Hippocampal formation (tissue), 2 donors: ENCODE measurements at regions not wholly inside any gene's neighbourhood (a gene's known extent, or its start where the extent isn't known, plus 50 kb on each side); places are given as distances from the start of the nearest gene placed in this dataset.
"Not testable (repeated sequence)": the region's sequence is repeated elsewhere in the genome, so short reads cannot be mapped to it uniquely, and the experiment has no call there.

Source experiments
- DNase-seq, 2 donors: peaks; one replicate each; lab custom pipeline; 2025; lab: John Stamatoyannopoulos, UW

DNA sequence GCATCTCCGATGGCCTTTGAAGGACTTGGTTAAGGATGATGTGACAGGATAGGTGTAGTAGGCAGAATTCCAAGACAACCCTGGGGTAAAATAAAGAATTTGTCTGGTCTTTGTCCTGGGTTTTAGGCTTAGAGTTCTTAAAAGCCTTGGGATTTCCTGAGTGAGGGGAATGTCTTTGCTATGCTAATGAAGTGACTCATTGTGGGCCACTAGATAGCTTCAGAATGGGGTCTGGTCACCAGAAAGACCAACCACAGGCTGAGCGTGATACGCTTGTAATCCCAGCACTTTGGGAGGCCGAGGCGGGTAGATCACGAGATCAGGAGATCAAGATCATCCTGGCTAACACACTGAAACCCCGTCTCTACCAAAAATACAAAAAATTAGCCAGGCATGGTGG, 182.8 kb upstream of the TOX3 start:
- no peak for DNase-seq

DNA sequence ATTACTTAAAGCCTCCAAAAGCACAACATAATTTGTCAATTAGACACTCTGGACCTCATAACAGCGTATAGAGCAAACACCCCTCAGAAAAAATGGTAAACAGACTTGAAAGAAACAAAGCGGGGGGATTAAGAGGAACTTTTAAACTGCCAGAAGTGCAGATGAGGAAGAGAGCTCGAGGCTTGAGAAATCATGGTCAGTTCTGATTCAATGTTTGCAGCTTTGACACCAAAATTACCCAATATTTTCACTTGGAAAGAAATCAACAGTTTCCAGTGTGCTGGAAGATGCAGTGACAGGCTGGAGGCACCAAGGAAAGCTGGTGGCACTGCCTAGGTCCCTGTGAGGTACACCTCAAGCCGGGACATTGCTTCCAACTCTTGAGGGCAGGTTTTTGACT, 180.9 kb upstream of the TOX3 start:
- no peak for DNase-seq

DNA sequence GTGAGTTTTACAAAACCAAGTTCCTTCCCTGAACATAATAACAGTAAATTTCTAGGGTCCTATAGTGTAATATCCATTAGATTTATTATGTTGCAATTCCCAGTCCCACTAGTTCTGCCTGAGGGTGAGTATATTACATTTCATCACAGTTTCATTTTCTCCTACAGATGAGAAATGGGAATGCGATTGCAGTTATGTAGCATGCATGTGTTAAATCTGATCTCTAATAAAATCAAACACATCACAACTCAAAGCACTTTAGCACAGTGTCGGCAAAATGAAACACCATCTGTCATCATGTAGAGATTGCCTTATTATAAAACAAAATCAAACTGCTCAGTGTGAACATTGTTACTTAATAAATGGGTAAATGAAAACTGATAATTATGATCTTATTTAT, 180.5 kb upstream of the TOX3 start:
- peak in 1 of 2 donors; percentile 19 for DNase-seq

DNA sequence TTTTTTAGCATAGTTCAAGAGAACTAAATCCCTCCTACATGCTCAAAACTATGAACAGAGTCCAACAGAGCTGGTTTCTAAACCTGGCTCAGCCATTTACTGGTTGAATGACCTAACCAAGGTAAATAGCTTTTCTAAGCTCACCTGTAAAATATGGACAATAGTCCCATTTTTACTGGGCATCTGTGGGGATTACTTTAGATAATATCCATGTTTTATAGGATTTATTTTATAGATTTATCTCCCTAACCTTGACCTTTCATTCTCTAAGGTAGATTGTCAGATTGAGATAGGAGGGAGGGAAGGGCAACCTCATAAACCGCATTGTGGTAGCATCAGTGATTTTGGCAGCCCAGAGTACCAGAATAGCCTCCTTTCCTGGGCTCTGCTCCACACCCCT, 178.5 kb upstream of the TOX3 start:
- no peak for DNase-seq

DNA sequence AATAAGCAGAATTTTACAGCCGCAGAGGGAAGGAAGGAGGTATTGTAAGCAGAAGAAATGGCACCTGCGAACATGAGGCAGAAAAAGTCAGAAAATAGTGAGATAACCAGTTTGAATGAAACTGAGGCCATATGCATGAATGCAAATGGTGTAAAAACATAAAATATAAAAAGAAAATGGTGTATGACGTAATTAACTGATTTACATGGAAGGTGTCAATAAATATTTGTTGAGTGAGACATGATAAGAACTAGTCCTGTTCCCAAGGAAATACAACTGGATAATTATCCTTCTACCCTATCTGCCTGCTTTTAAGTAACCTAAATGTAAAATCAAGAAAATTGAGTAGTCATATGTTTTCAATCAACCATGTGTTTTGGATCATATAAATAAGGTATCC, 178.1 kb upstream of the TOX3 start:
- DNase-seq = no peak

DNA sequence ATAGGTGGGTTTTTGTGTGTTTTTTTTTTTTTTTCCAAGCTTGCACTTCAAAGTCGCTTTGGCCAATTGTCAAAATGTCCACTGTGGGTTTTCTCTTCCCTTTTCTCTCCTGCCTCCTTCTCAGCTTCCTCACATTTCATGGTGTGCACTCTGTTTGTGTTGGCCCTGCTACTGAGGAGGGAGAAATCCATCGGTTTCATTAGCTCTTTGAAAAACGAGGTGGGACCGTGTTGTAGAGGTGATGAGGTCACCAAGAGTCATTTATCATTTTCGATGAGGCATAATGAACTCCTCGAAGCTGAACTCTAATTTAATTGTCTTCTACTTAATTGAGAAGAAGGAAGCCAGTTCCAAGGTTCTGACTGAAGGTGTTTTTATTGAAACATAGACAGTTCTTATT, 174.4 kb upstream of the TOX3 start:
- DNase-seq = no peak

DNA sequence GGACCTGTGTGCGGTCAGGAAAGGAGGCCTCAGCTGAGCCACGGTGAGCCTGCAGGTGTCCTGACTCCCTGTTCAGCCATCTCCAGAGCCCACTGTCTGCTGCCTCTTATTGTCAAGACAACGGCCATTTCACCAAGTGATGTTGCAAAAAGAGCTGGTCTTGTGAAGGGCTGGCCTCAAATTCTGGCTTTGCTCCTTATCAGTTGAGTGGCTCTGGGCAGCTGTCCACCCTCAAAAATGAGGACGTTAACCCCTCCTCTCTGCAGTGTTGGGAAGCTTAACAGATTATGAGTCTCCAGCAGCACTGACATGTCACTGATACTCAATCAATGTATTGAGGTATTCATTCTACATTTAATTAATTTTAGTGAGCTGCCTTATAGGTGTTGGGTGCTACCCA, 171.1 kb upstream of the TOX3 start:
- DNase-seq = no peak

DNA sequence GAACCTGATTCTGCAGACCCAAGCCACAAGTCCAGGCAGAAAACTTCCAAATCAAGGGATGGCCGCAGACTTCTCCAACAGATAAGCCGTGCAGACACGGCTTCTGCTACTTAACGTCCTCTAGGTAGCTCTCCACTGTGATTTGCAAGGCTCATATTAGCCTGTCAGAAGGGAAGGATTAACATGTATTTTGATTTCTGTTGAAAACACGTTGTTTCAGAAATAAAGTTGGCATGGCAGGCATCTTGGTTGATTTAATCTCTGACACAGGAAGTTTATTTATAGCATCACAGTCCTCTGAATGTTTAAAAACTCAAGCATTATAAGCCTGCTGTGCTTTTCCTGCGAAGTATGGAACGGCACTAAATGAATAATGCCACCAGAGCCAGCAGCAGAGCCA, 166.8 kb upstream of the TOX3 start:
- DNase-seq = no peak

DNA sequence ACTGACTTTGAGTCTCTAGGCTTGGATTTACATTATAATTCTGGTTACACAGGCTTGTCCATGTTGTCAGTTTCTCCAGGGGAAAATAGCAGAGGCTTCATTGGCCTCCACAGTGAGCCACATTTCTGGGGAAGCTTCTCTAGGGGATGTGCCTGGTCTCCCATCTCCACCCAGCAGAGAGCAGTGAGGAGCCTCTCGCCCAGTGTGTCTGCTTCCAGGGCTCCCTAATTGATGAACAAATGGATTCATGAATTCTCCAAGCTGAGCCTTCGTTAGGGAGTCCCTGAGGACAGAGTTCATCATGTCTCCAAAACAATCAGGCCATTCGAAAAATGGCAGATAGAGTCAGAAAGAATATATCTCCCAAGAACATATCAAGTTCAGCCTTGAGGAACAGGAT, 162.4 kb upstream of the TOX3 start:
- no peak for DNase-seq

DNA sequence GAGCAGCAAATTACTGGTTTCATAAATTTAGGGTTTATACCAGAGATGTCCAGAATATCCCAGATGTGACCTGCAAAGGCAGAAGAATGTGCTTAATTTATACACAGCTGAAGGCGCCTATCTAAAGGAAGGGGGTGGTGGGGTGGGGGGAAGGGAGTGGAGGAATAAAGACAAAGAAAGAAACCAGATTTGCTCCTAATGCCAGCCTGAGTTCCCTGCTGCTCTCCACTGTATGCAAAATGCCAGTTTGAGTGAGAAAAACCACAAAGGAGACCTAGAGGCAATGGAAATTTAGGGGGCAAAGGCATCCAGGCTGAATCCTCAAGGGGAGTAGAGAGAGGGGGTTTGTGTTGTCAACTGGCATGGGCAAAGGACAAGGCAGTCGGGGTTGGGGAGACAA, 161.5 kb upstream of the TOX3 start:
- DNase-seq = no peak

DNA sequence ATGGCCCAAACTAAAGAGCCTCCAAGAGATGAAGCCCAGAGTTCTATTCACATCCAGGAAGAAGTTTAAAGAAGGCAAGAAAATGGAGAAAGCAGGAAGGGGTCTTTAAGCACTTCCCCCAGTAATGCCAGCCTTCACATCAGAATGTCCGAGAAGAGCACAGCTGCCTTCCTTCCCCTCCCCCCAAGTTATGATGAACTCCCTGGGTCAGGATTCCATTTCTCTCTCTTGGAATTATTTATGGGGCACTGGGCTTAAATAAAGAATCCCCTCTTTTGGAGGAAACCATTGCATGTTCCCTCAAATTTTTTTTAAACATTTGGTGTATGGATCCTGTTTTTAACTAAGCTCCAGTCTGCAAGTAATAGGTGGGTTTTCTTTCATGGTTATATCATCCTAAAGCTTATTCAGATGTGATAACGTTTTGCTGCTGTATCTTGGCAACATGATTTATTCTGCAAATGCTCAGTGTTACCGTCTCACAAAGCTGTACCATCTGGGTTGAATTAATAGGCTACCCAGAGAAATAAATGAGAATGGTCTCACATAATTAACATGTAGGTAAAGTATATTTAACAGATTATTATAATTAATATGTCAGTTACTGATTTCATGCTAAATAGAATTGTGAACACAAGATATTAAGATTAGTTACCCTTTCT, 160.9 kb upstream of the TOX3 start:
- DNase-seq = no peak

DNA sequence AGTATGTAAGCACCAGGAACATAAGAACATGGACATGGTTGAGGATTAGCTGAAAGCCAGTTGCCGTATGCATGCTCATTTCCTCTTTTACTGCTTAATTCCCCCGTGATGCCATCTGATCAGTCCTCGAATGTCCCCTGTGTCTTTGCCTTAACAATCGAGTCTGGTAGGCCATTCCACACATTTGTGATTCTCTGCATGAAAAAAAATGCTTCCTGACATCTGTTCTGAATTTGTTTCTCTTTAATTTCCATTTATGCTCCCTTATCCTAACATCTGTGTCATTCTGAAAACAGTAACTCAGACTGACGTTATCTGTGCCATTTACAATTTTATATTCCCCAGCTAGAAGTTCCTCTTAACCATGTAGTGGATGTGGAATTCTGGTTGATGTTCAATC, 158.2 kb upstream of the TOX3 start:
- no peak for DNase-seq

DNA sequence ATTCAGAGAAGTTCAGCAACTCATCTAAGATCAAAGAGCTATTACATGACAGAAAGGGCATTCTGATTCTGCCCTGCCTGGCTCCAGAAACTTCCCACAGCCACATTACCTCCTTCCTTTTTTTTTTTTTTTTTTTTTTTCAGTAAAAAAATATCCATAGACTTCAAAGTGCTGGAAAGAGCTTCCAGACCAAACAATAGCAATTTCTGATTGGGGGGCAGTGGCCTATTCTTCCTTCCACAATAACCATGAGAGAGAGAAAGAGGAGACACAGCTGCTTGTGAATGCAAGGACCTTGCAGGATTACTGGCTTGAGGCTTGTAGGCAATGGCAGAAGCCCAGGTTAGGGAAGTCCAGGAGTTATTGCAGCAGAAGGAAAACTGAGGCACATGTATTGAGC, 151.0 kb upstream of the TOX3 start:
- DNase-seq = no peak

DNA sequence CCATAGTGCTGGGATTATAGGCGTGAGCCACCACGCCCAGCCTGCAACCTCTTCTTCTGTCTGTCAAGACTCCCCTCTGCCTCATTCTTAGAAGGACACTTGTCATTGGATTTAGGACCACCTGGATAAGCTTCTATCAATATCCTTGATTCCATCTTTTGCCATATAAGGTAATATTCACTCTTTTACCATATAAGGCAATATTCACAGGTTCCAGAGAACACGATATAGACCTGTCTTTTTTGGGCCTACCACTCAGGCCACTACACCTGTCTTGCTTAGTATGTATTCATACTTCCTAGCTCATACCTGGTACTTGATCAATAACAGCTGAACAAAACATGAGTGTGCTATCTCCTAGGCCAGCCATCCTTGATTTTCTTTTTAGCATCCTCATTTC, 149.2 kb upstream of the TOX3 start:
- DNase-seq = no peak

DNA sequence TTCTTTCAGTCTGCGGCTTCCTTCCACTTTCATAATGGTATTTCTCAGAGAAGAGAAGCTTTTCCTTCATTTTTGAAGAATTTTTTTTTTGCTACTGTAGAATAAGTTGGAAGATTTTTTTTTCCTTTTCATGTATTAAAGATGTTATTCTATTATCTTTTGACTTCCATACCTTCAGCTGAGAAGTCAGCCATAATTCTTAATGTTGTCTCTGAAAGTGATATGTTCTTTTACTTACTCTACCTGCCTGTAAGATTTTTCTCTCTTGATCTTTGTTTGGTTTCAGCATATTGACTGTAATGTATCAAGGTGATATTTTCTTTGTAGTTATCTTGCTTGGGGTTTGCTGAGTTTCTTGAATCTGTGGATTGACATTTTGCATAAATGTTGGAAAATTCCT, 143.5 kb upstream of the TOX3 start:
- DNase-seq = no peak

DNA sequence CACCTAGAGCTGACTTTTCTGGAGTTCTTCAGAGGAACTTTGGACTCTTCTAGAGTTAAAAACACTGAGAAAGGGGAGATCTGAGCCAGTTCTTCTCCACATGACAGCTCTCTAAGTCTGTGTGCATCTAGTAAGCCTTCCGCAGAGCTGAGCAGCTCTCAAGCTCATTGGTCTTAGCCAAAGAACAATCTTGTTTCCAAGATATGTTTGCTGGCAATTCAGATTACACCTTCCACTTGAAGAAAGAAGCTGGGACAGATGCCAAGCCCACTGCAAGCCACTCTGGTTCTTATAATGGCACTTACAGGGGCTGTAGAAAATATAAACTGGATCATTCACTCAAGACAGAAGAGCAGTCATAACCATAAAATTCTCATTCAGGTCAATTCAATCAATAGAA, 134.1 kb upstream of the TOX3 start:
- DNase-seq = no peak

DNA sequence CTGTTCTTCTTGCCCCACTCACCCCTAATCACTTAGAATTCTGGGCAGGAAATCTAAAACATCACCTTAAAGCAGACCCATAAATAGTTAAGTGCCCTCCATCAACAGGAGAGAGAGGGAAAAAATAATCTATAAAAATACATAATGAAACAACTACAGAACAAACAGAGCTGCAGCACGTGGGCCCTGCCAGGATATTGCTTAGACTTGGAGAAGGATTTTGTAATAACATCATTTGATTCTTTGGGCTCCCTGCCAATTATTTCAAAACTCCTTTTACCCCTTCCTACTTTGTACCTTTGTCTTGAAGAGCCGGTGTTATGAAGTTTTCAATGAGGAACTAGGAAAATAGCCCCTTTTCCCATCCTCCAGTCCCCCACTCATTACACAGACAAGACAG, 130.6 kb upstream of the TOX3 start:
- no peak for DNase-seq

DNA sequence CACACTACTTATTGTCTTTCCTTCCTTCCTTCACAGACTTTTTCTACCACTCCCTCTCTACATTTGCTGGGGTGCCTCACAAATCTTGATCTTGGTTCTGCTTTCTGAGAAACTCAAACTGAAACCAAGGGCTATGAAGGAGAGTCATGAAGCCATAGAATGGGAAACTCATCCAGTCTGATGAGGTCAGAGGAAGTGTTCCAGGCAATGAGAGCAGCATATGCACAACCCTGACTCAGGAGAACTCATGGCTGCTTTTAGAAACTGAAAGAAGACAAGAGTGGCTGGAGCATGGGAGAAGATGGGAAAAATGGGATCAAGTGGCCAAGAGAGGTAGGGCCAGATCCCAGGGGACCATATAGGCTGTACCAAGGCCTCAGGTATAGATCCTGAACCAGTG, 130.0 kb upstream of the TOX3 start:
- DNase-seq = no peak

DNA sequence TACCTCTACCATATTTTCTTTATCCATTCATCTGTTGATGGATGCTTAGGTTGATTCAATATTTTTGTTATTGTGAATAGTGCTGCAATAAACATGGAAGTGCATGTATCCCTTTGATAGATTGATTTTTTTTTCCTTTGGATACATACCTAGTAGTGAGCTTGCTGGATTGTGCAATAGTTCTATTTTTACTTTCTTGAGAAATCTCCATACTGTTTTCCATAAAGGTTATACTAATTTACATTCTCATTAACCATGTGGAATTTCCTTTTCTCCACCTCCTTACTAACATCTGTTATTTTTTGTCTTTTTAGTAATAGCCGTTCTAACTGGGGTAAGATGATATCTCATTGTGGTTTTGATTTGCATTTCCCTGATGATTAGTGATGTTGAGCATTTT, 124.6 kb upstream of the TOX3 start:
- DNase-seq = no peak

DNA sequence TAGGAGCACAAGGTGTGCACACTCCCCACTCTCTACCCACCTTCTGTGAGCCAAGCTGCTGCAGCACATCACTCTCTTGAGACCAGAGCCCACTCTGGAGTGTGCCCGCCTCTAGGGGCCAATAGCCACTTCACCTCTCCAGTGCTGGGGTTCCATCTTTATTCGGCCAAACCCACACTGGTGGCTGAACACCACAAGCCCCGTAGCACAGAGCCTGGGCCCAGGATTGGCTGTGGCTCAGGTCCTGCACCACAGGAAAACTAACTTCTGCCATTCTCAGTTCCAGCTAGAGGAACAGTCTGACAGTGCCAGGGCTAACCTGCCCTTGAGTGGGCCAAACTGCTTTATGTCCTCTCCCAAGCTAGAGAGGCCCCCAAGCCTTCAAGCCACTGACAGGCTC, 111.0 kb upstream of the TOX3 start:
- DNase-seq = no peak

DNA sequence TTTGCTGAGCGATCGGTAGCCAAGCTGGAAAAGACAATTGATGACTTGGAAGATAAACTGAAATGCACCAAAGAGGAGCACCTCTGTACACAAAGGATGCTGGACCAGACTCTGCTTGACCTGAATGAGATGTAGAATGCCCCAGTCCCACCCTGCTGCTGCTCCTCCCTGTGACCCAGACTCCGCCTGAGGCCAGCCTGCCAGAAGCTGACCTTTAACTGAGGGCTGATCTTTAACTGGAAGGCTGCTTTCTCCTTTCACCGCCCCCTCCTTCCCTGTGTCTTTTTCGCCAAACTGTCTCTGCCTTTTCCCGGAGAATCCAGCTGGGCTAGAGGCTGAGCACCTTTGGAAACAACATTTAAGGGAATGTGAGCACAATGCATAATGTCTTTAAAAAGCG, 109.0 kb upstream of the TOX3 start:
- not testable (repeated sequence) for DNase-seq

DNA sequence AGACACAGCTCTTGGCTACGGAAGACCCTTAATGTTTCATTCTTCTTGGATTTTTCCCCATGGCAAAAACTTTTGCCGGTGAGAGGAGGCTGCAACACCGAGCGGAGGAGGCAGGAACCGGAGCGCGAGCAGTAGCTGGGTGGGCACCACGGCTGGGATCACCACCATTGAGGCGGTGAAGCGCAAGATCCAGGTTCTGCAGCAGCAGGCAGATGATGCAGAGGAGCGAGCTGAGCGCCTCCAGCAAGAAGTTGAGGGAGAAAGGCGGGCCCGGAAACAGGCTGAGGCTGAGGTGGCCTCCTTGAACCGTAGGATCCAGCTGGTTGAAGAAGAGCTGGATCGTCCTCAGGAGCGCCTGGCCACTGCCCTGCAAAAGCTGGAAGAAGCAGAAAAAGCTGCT, 108.2 kb upstream of the TOX3 start:
- DNase-seq = not testable (repeated sequence)

DNA sequence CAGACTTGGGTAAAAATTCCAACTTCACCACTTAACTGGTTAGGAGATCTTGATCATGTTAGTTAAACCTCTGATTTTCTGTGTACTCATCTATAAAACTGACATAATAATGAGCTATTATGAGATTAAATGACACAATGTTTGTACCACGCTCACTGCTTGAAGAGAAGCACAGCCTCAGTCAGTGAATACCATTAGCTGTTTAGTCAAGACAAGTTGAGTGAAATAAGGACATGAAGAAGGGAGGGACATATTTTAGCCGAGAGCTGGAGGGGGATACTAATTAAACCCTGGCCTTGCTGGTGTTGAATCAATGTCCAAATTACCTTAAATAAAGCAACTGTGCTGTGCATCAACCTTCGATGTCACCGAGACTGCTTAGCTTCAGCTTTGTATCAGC, 105.1 kb upstream of the TOX3 start:
- no peak for DNase-seq

DNA sequence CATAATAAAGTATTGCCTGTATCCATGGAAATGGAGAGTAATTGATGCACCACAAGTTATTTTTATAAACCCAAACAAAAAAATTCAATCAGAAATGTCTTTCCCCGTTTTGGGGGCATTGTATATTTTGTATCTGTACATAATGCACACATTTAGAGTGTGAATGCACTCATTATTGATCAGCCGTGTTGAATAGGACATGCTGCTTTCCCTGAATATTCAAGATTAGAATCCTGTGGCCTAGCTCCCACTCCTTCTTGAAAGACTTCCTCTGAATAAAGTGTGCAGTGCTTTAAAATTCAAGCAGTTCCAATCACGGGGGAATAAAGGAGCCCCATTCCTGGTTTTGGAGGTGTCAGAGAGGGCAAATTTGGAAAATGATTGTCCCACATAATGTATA, 103.8 kb upstream of the TOX3 start:
- peak in 1 of 2 donors; percentile 35 for DNase-seq

DNA sequence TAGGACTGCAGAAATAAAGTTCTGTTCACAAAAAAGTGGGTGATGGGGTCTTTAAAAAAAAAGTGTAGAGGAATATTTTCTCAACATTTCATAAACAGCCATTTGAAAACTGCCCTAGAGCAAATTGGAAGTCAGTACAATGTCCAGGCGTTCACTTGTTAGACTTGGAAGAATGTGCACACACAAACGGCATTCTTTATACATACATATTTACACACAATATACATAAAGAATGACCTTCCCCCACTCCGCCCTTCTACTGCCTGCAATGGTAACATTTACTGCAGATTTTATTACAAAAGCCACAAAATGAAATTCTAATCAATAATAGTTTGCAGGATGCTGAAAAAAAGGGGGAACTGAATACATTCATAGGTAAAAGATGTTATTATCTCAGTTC, 103.4 kb upstream of the TOX3 start:
- DNase-seq = no peak
